ENCODE measurements at regions not wholly inside any gene's neighbourhood (a gene's known extent, or its start where the extent isn't known, plus 50 kb on each side); places are given as distances from the start of the nearest gene placed in this dataset.

GRCh38 chr6:155909710-155910109, 454.1 kb upstream of the NOX3 start:
- no peak for TF ChIP-seq POLR2A (IDR thresholded peaks at IDR 0.05; ENCODE audit: borderline replicate concordance, extremely low read depth, insufficient read depth, insufficient read length)
- no peak for TF ChIP-seq CTCF (IDR thresholded peaks at IDR 0.05 in 2 of 3, conservative IDR thresholded peaks at IDR 0.05 in 1 of 3; ENCODE audit: borderline replicate concordance in 1 of 3, insufficient read depth in 1 of 3, low read depth in 2 of 3, low read length in 2 of 3)
- TF ChIP-seq RAD21 (IDR thresholded peaks at IDR 0.05; ENCODE audit: low read depth): no peak
- TF ChIP-seq JUND (IDR thresholded peaks at IDR 0.05): no peak
- no peak for TF ChIP-seq EZH2 (IDR thresholded peaks at IDR 0.05)
- TF ChIP-seq, protein P1, sequence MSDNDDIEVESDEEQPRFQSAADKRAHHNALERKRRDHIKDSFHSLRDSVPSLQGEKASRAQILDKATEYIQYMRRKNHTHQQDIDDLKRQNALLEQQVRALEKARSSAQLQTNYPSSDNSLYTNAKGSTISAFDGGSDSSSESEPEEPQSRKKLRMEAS (IDR thresholded peaks at IDR 0.05): no peak
- no peak for TF ChIP-seq CBX3 (IDR thresholded peaks at IDR 0.05; ENCODE audit: low read depth)
- TF ChIP-seq POLR2AphosphoS5 (IDR thresholded peaks at IDR 0.05; ENCODE audit: low read depth, low read length): no peak
- no peak for TF ChIP-seq SP1 (IDR thresholded peaks at IDR 0.05; ENCODE audit: low read depth)
